Ectodermal cell (in vitro differentiated cells): ENCODE measurements at regions not wholly inside any gene's neighbourhood (a gene's known extent, or its start where the extent isn't known, plus 50 kb on each side); places are given as distances from the start of the nearest gene placed in this dataset.

Experiments used
- H3K27ac ChIP-seq: 2 replicates; pipeline ENCODE4 v1.7.0; 2013; ENCODE audit warnings: mild to moderate bottlenecking, low read depth, low read length; ENCODE audit not compliant: insufficient read depth, poor library complexity, severe bottlenecking
- H3K27me3 ChIP-seq: 2 replicates; pipeline ENCODE4 v1.7.0; 2013; ENCODE audit warnings: mild to moderate bottlenecking, low read length; ENCODE audit not compliant: insufficient read depth, control insufficient read depth, poor library complexity, severe bottlenecking
- H3K36me3 ChIP-seq: one replicate; pipeline ENCODE4 v1.7.0; 2013; ENCODE audit warnings: low read length; ENCODE audit not compliant: control insufficient read depth, insufficient read depth
- H3K4me1 ChIP-seq: one replicate; pipeline ENCODE4 v1.7.0; 2013; ENCODE audit warnings: low read length; ENCODE audit not compliant: control insufficient read depth, insufficient read depth
- H3K4me3 ChIP-seq: 2 replicates; pipeline ENCODE4 v1.7.0; 2013; ENCODE audit warnings: low read depth, low read length, control low read depth; ENCODE audit not compliant: insufficient read depth
- H3K9me3 ChIP-seq: 2 replicates; pipeline ENCODE4 v1.7.0; 2013; ENCODE audit warnings: mild to moderate bottlenecking, low read length, moderate library complexity; ENCODE audit not compliant: control insufficient read depth
- WGBS, 2 experiments: methylation state at CpG; one replicate each; pipeline ENCODE4 v1.1.7; 2013; ENCODE audit warnings: missing lambda C conversion rate in 2 of 2; 5-methylcytosine and 5-hydroxymethylcytosine counted together

DNA sequence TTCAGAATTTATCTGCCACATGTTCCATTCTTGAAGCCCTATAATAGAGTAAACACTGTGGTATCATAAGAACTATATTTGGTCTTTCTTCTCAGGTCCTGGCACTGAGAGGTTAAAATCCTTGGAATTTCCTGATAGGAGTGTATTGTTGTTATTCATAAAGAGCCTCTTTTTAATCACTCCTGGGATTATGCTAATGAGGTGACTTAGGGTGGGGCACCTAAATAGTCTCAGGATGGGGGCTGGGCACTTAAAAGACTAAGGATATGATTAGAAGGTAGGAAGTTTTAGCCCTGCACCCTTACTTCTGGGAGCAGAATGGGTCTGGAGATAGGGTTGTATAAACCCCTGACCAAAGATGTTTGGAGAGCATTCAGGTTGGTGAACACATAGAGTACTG, 755.2 kb upstream of the TENM4 start:
- no peaks in the 10 kb centered on the region for H3K4me1 ChIP-seq
- H3K9me3 ChIP-seq, result no peaks in the 10 kb centered on the region
- H3K4me3 ChIP-seq, result no peak overlapping the region
- H3K36me3 ChIP-seq, result no peaks in the 10 kb centered on the region
- no peaks in the 10 kb centered on the region for H3K27me3 ChIP-seq
- H3K27ac ChIP-seq, result no peak overlapping the region

- H3K9me3 ChIP-seq, result no peaks in the 10 kb centered on the region
- no peak overlapping the region for H3K4me3 ChIP-seq
- H3K4me1 ChIP-seq, result no peaks in the 10 kb centered on the region
- WGBS, 2 experiments, result 84 to 88% methylated on average over 1 of the region's 1 CpG
- no peak overlapping the region for H3K27ac ChIP-seq
- H3K36me3 ChIP-seq, result no peaks in the 10 kb centered on the region
- H3K27me3 ChIP-seq, result no peaks in the 10 kb centered on the region
Observed at GRCh38 chr11:80194625-80195024, 753.8 kb upstream of the TENM4 start.

DNA sequence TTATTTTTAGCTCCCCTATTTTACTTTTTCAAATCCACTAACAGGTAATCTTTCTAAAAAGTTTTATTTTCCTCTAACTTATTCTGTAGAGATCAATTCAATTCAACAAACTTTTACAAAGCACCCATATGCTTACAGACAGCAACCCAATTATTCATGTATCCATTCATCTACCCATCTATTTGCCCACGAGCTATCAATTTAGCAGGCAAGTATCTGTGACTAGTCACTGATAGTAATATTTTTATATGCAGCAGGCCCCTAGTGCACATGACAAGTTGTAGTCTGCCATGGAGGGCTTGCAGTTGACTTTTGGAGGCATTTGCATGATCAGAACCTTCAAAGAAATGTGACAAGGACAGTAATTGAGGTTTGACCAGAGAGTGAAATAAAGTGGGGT, 753.2 kb upstream of the TENM4 start:
- no peak overlapping the region for H3K4me3 ChIP-seq
- no peak overlapping the region for H3K27ac ChIP-seq
- no peaks in the 10 kb centered on the region for H3K36me3 ChIP-seq
- no peaks in the 10 kb centered on the region for H3K9me3 ChIP-seq
- no peaks in the 10 kb centered on the region for H3K4me1 ChIP-seq
- WGBS, 2 experiments, result 90% methylated on average over 1 of the region's 1 CpG; no CpG with 5 or more reads in 1 of the 2 experiments
- H3K27me3 ChIP-seq, result no peaks in the 10 kb centered on the region

DNA sequence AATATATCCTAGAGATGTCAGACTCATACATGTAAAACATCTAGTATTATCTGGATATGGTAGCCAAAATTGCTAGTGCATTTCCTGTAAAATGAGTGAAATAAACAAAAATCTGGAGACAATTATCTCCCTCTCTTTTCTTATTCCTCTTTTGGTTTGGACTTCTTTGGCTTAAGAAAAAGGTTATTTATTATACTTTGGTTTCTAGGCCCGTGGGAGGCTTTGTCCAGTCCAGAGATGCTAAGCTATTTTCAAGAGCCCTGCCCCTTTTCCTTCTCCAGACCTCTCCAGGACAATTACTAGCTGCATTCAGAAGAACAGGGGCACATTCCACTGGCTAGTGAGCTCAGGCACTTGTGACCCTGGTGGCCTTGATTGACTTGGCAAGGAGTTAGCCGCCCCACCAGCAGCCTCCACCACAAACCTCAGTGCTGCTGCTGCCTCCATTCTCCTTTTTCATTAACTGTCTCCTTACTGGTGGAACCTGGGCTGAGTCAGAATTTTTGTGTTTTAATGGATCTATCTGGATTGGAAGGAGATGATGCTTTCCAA, 747.3 kb upstream of the TENM4 start:
- WGBS, 2 experiments, result 72 to 87% methylated on average over 2 of the region's 2 CpGs
- no peaks in the 10 kb centered on the region for H3K36me3 ChIP-seq

DNA sequence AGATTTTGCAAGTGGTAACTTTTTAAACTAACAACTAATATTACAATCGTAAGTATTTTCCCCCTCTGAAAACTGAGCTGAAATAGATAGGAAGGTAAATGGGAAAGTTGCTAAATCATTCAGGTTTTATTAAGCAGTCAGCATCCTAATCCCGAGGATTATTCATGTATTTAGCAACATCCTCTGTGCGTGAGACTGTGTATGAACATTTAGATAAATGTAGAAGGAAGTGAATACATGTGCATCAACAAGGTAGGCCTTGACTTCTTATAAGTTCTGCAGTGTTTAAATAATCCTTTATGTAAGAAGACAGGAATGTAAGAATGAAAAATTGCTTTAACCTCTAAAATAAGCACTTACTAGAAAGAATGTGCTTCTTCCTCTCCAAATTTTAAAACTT, 745.9 kb upstream of the TENM4 start:
- H3K36me3 ChIP-seq, result no peaks in the 10 kb centered on the region
- H3K9me3 ChIP-seq, result no peaks in the 10 kb centered on the region
- H3K27me3 ChIP-seq, result no peaks in the 10 kb centered on the region
- no peak overlapping the region for H3K27ac ChIP-seq
- no peaks in the 10 kb centered on the region for H3K4me1 ChIP-seq
- H3K4me3 ChIP-seq, result no peak overlapping the region
- 93 to 97% methylated on average over 2 to 3 of the region's 3 CpGs for WGBS, 2 experiments

More for the DNA sequence above, 747.3 kb upstream of the TENM4 start:
- Histone ChIP-seq H3K4me3 (no peak overlapping the region), H3K27me3 (no peaks in the 10 kb centered on the region), H3K4me1 (no peaks in the 10 kb centered on the region), H3K27ac (no peak overlapping the region), H3K9me3 (no peaks in the 10 kb centered on the region)

DNA sequence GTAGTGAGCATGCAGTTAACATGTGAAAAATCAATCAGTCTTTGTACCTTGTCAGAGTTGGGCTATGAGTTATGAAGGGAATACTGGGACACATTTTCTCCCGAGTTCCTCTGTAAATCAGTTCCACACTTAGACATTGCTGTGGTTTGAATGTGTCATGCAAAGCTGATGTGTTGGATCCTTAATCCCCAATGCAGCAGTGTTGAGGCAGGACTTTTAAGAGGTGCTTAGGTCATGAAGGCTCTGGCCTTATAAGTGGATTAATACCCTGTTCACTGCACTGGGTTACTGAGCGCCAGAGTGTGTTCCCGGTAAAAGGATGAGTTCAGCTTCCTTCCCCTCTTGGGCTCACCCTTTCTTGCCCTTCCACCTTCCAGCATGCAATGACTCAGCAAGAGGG, 742.1 kb upstream of the TENM4 start:
- H3K36me3 ChIP-seq, result no peaks in the 10 kb centered on the region
- no peaks in the 10 kb centered on the region for H3K4me1 ChIP-seq
- no peak overlapping the region for H3K27ac ChIP-seq
- no peak overlapping the region for H3K4me3 ChIP-seq
- H3K27me3 ChIP-seq, result no peaks in the 10 kb centered on the region
- H3K9me3 ChIP-seq, result no peaks in the 10 kb centered on the region
- 92 to 94% methylated on average over 3 of the region's 3 CpGs for WGBS, 2 experiments

GRCh38 chr11:80173371-80174136, 732.7 kb upstream of the TENM4 start:
- H3K9me3 ChIP-seq, result no peaks in the 10 kb centered on the region
- no peak overlapping the region for H3K27ac ChIP-seq
- no peaks in the 10 kb centered on the region for H3K27me3 ChIP-seq
- H3K4me3 ChIP-seq, result no peak overlapping the region
- WGBS, 2 experiments, result 87 to 93% methylated on average over 3 of the region's 3 CpGs
- H3K4me1 ChIP-seq, result no peaks in the 10 kb centered on the region
- H3K36me3 ChIP-seq, result no peaks in the 10 kb centered on the region

GRCh38 chr11:80168796-80169195, 728.0 kb upstream of the TENM4 start:
- H3K4me1 ChIP-seq, result no peaks in the 10 kb centered on the region
- H3K36me3 ChIP-seq, result no peaks in the 10 kb centered on the region
- no peak overlapping the region for H3K4me3 ChIP-seq
- no peak overlapping the region for H3K27ac ChIP-seq
- H3K27me3 ChIP-seq, result no peaks in the 10 kb centered on the region
- 93 to 98% methylated on average over 2 of the region's 2 CpGs for WGBS, 2 experiments
- no peaks in the 10 kb centered on the region for H3K9me3 ChIP-seq

DNA sequence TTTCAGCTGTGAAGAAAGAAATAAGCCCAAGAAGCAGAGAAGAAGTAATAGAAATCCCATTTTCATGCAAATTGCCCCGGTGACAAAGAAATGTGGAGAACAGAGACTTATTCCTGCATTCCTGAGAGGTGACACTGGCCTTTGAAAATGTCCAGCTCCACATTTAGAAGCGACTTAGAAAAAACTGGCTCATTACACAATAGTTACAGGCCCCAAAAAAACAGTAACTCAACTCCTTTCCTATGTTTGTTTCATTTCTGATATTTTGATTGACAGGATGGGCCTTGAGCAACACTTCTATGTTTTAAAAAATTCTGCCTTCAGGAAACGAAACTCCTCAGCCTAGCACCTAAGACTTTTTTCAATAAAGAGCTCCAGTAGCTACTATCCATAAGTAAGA, 726.9 kb upstream of the TENM4 start:
- Histone ChIP-seq H3K4me3 (no peak overlapping the region), H3K27ac (peak overlapping the region; percentile 40), H3K36me3 (no peaks in the 10 kb centered on the region), H3K4me1 (no peaks in the 10 kb centered on the region), H3K9me3 (no peaks in the 10 kb centered on the region), H3K27me3 (no peaks in the 10 kb centered on the region)
- WGBS, 2 experiments, result 54 to 62% methylated on average over 3 of the region's 3 CpGs

- no peak overlapping the region for H3K4me3 ChIP-seq
- 93 to 94% methylated on average over 1 of the region's 1 CpG for WGBS, 2 experiments
- no peaks in the 10 kb centered on the region for H3K36me3 ChIP-seq
- no peaks in the 10 kb centered on the region for H3K9me3 ChIP-seq
- H3K27ac ChIP-seq, result no peak overlapping the region
- H3K4me1 ChIP-seq, result no peaks in the 10 kb centered on the region
- H3K27me3 ChIP-seq, result no peaks in the 10 kb centered on the region
Observed at GRCh38 chr11:80165744-80166143, 724.9 kb upstream of the TENM4 start.
